H1 (cell line): ENCODE measurements at regions not wholly inside any gene's neighbourhood (a gene's known extent, or its start where the extent isn't known, plus 50 kb on each side); places are given as distances from the start of the nearest gene placed in this dataset.

ENCODE experiments used
- EGR1 ChIP-seq: IDR thresholded peaks from 2 replicates; pipeline ENCODE4 v1.6.1; 2011; ENCODE audit warnings: low read depth, low read length, borderline replicate concordance
- EP300 ChIP-seq, 2 experiments: IDR thresholded peaks; 1 replicate in 1 of 2; 2 replicates in 1 of 2; pipeline ENCODE4 v1.6.1; 2011 to 2012; ENCODE audit warnings: low read depth in 2 of 2, low read length in 2 of 2, mild to moderate bottlenecking in 2 of 2, borderline replicate concordance in 1 of 2, inconsistent platforms in 1 of 2, moderate library complexity in 1 of 2
- KDM4A ChIP-seq: IDR thresholded peaks from one replicate; pipeline ENCODE4 v1.7.1; 2012; ENCODE audit warnings: low read depth, mild to moderate bottlenecking, moderate library complexity, low read length, inconsistent platforms; ENCODE audit not compliant: severe bottlenecking

DNA sequence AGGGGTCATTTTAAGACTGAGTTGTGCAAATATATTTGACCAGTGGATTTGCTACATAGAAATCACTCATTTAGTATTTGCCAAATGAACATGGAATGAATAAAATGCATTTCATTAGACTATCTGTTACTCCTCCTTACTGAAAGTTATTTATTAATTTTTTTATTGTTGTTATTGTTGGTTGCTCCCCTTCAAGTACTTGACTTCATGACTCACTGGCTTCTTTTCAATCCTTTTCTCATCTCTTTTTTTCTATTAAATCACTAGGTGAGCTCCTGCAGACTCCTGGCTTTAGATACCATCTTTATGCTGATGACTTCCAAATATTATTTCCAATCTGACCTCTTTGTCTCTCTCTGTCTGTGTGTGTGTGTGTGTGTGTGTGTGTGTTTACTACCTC, 192.2 kb upstream of the FAM83B start (continued):
- no peak for TF ChIP-seq KDM4A
- no peak for TF ChIP-seq EGR1
- TF ChIP-seq EP300 (IDR thresholded peaks at IDR 0.05; ENCODE audit: borderline replicate concordance in 1 of 2, low read depth in 2 of 2, low read length in 2 of 2): no peak
